ENCODE measurements at regions not wholly inside any gene's neighbourhood (a gene's known extent, or its start where the extent isn't known, plus 50 kb on each side); places are given as distances from the start of the nearest gene placed in this dataset.

DNA sequence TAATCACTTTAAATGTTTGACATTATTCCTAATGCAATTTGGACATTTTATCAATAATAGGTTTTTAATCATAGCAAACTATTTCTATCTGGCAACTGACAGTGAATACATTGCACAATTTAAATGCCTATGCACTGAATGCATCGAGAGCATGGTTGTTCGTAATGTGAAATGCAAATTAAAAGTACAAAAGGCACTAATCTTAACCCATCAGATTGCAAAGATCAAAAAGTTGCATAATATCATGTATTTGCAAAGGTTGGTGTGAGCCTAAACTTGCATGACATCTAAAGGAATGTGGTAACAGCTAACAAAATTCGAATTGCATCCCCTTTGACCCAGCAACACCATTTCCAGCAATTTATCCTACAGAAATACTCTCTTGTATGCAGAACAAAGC lies 469.9 kb upstream of the IRAK1BP1 start:
- DNase-seq, result no peak

DNA sequence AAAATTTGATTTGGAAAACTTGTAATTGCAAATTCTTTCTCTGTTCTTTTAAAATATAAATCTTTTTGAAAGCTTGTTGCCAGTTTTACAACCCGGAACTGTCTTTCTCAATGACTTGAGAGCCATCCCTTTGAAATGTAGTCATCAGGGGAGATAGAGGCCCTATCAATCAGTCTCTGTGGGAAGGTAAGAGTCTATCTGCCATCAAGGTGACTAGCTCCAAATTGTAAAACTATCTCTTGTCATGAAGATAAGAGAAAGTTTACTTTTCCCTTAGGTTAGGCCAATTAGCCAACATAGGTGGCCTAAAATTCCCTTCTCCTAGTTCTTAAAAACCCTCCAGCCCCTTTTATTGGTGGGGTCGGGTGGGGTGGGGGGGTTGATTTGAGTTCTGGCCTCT lies 469.1 kb upstream of the IRAK1BP1 start:
- no peak for DNase-seq

DNA sequence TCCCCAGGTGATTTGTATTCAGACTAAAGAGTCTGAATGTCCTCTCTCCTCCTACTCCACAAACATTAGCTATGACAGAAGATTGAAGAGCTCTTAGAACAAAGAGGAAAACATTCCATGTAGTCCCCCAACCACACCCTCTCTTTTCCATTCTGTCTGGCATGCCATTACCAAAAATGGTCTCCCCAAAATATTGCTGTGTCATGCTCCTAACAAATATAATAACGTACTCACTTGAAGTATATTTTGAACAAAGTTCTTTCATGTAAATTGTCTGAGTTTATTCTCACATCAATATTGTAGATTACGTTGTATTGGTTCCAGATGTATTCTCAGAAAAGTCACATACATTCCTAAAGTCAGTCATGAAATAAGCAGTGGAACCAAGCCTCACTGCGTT lies 467.3 kb upstream of the IRAK1BP1 start:
- no peak for DNase-seq

DNA sequence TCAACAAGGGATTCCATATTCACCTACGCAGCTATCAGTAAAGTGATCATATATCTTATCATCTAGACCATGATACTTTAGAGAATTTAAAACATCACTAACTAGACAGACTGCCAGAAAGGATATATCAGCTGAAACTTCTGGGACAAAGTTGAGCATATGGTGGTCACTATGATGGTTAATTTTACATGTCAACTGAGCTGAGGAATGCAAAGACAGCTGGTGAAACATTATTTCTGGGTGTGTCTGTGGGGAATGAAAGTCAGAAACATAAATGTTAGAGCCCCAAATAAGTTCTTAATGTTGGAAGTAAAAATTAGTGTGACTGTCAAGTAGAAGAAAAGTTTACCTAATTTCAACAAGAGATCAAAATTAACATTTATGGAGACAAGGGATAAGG lies 440.0 kb upstream of the IRAK1BP1 start:
- no peak for DNase-seq

DNA sequence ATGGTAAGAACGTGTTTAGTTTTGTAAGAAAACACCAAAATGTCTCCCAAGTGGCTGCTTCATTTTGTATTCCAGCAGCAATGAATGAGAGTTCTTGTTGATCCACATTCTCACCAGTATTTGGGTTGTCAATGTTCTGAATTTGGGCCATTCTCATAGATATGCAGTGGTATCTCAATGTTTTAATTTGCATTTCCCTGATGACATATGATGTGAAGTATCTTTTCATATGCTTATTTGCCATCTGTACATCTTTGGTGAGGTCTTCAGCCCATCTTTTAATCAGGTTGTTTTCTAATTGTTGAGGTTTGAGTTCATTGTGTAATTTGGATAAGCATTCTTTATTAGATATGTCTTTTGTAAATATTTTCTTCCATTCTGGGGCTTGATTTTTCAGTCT lies 436.8 kb upstream of the IRAK1BP1 start:
- no peak for DNase-seq

DNA sequence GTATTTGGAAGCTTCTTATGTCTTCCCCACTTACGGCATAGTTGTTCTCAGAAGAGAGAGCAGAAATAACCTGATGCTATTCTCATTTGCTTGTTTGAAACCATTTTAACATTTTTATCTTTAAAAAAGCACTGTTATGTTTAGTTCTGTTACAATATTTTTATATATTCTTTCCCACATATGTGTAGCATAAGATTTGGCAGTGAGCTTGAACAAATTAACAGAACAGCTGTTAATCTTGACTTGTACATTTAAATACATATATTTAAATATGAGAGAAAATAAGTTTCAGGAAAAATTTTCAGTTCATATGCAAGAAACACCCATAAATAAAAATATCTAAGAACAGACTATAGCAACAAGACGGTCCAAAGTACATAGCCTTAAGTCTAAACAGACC lies 431.7 kb upstream of the IRAK1BP1 start:
- no peak for DNase-seq

DNA sequence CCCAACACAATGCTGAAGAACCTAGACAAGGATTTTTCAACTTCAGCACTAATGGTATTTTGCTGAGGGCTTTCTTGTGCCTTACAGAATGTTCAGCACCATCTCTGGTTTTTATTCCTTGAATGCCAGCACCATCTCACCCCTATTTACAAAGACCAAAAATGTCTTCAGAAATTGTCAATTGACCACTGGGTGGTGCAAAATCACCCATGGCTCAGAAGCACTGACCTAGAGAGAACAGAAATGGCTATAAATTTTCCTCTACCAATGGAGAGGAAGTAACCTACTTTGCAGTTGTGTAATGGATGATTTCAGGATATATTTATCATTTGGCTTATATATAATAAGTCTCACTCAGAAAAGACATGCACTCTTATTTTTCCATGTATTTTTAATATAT lies 431.0 kb upstream of the IRAK1BP1 start:
- DNase-seq, result no peak

DNA sequence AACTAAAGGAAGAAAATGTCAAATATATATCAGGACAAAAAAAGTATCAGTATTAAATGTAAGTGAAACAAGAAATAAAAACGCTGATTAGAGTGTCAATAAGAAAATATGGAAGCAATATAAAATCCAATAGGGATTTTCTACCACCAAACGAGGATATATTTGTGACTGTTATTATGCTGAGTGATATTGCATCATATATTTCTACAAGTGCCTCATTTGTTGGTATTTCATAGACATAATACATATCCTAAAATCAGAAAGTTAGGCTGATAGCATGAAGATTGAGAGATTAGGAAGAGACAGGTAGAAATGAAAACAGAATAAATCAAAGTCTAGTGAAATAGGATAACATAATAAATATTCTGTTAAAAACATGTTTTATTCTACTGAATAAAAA lies 429.2 kb upstream of the IRAK1BP1 start:
- DNase-seq, result no peak

DNA sequence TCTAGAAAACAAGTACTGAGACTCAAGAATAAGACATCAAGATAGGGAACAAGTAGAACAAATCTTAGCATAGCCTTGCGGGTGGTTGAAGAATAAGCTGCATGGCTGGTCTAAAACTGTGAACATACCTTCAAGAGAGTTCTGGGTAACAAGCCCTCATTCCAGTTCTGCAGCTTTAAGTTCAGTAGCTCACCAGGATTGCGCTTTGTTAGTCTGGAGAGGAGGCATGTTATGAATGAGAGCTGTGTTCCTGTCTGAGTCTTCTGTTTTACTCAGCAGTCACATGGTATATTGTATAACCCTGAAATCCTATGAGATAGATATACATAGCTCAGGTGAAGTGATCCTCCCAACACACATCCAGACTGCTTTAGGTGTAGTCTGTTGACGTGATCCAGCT lies 406.6 kb upstream of the IRAK1BP1 start:
- DNase-seq, result peak; percentile 10

DNA sequence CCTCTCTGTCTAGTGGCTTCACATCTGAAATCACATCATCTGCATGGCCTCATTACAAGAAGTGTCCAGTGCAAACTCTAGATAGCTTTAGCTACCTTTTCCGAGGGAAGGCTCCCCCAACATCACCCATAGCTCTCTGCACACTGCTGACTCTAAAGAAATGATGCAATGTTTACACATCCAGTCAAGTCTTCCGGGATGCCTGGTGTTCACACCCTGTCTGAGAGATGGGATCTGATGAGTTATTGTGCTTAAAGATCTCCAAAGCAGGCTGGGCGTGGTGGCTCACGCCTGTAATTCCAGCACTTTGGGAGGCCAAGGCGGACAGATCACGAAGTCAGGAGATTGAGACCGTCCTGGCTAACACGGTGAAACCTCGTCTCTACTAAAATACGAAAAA lies 404.6 kb upstream of the IRAK1BP1 start:
- no peak for DNase-seq

DNA sequence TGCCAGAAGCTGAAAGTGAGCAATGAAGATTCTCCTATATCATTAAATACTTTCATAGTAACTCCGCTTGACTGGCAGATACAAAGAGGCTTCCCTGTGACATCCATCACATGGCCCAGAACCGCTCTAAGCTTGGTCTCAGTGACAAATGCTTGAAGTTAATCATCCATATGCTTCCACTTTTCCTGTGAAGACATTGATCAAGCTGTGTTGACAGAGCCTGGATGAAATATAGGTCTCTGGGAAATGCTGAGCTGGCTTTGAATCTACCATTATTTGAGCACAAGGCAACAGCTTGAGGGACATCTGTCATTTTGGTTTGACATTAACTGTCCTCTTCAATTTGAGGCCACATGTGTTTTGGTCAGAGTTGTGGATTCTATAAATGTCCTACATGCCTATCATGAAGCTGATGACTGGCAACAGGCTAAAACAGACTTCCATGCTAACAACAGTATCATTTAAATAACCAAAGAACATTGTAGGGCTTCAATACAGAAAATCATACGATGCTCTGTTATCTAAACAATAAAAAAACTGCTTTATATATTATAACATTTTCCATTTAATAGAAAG lies 402.2 kb upstream of the IRAK1BP1 start:
- DNase-seq, result no peak

DNA sequence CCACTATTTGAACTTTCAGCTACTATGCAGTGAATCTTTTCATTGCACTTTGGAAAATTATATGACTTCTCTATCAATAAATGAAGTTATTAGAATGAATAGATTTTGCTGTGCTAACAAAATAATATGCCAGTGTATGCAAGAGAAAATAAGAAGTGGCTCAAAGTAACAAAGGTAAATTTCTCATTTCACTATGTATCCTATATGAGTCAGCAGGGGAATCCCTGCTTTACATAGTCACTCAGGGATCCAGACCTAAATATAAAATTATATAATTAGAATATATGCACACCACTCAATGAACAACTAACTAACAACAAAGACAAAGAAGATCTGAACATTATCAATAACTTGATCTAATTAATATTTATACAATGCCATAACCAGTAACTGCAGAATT lies 390.8 kb upstream of the IRAK1BP1 start:
- DNase-seq, result no peak

DNA sequence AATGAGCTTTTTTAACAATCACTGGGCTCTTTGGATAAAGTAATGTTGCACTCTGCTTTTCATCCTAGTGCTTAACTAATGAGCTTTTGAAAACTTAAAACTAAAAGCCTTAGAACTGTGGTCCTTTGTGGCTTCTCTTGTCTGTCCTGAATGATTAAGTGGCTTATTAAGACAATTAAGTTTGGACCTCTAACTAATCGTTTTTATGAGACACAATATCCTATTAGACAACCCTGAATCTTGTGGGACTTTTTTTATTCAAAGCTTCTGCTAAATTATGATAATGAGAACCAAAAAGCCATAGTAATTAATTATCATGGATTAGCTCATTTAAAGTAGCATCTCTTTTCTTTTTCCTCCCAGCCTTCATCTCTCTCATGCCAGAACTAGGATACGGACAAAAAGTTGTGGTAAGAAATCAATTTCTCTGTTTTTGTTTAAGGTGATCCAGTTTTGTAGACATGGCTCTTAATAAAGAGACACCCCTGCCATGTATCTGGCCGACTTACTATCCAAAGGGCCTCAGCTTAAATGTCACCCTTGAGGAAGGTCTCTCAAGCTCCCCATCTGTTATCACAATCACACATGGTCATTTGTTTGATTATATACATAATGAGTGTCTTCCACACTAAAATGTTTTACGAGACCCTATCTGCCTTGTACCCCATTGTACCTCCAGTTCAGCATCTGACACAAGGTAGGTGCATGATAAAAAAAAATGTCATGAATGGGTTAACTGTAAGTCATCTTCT lies 384.4 kb upstream of the IRAK1BP1 start:
- no peak for DNase-seq

DNA sequence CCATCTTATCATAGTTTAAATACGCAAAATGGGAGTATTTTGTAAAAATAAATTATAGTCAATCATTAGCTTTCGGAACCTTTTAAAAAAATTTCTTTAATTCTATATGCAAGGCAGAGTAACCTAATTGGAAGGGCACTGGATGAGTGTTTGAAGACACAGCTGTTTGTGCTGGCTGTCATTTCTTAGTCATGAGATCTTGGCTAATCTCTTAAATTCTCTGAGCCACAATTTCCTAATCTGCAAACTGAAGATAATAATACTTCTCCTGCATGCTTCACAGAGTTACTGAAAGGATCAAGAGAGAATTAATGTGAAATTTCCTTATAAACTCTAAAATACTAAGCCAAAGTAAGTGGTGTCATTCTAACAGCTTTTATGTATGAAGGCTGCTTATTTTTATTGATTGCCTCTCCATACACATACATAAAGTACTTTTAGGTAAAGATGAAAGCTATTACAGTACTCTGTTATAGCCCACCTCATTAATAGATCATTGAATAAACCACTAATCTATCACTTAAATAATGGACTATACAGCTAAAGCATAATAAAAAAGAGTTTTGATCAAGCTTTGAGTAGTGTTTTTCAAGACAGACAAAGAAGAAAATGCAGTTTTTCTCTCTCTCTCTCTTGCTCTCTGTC lies 383.7 kb upstream of the IRAK1BP1 start:
- no peak for DNase-seq

DNA sequence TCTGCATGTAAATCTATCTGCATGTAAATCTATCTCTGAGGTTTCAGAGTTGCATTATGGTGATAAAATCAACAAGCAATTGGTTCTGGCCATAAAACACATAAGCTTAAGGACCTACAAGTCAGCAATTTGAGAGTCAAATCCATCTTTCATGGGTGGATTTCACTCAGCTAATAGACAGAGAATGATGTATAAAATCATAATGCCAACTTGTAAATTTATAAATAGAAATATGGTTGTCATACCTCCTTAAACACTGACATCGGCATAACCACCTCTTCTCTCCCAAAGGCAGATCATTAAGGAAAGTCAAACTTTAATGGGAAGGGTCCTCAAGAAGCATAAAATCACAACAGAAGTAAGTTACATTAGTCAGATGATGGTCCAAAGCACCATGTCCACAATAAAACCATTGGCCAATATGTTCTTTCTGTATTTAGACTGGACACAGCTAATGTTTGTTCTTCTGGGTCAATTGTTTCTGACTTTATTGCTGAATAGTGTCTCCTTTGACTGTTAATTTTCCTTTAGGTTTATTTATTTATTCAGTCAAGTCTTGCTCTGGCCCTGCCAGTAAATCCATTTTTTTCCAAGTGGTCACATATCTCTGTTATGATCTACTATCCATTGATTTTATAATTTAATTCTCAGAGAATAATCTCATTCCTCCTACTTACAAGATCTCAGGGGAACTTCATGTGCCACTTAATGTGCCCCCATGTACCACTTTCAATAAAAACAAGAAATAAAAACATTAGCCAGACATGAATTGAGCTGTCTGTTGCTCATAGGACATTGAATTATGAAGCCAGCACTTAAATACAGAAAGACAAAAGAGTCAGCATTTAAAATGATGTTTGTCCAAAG lies 382.9 kb upstream of the IRAK1BP1 start:
- no peak for DNase-seq

DNA sequence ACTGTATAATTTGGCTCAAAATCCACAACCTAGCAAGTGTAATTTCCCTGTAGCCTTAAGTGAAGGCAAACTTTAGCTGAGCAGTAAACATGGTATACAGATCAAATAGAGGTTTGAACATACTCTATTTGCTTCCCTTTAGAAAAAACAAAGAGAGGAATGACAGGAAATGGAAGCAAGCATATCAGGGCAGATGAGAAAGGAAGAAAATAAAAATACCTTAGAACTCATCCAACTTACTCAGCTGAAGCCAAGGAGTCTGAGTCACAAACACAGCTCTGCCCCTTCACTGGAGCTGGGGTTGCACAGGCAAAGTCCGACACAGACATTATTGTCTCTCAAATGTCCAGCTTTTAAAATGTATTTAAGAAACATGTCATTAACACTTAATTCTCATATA lies 379.9 kb upstream of the IRAK1BP1 start:
- DNase-seq, result no peak

DNA sequence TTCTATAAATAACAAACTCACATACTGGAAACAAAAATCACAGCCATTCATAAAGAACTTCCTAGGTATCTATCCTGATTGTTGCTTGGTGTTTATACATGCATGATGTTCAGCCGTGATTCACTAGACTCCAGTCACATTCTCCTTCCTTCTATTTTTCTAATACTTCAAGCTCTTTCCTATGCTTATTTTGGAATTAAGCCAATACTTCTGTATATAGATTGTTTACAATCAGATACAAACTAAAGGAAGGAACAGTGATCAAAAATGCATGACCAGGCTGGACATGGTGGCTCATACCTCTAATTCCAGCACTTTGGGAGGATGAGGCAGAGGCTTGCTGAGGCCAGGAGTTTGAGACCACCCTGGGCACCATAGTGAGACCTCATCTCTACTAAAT lies 377.5 kb upstream of the IRAK1BP1 start:
- DNase-seq, result no peak

DNA sequence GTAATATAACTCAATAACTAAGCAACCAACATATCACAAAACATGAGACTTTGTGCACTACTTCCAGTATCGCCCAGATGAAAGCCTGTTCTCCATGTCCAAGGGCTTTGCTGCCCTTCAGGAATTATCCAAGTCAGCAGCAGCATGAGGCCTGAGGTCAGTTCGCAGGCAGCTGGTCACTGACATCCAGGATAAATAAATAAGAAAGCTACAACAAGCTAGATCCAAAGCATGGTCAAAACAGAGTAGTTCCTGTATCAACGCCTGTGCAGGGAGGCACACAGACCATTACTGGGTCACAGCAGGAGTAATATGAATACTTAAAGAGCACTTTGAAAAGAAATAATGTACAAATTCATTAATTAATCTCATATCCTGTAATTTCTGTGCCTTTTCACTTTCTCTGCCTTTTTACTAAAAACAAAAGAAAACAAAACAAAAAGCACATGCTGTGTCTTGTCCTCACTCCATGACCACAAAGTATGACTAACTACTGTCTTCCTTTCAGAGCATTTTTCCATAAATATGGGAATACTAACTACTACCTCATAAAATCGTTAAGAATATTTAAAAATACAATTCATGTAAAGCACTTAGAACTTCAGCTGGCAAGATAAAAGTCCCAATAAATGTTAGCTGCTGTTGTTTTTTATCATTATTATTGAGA lies 374.9 kb upstream of the IRAK1BP1 start:
- DNase-seq, result no peak

DNA sequence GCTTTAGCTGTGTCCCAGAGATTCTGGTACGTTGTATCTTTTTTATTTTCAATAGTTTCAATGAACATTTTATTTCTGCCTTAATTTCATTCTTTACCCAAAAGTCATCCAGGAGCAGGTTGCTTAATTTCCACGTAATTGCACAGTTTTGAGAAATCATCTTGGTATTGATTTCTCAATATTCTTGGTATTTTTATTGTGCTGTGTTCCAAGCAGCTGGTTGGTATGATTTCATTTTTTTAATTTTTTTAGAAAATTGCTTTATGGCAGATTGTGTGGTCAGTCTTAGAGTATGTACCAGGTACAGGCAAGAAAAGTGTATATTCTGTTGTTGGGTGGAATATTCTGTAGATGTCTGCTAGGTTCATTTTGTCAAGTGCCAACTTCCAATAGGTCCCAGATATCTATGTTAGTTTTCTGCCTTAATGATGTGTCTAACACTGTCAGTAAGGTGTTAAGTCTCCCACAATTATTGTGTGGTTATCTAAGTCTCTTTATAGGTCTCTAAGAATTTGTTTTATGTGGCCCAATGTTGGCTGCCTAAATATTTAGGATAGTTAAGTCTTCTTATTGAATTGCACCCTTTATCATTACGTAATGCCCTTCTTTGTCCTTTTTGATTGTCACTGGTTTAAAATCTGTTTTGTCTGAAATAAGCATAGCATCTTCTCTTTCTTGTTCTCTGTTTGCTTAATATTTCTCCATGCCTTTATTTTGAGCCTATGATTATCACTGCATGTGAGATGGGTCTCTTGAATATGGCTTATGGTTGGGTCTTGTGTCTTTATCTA lies 366.9 kb upstream of the IRAK1BP1 start:
- DNase-seq, result no peak

DNA sequence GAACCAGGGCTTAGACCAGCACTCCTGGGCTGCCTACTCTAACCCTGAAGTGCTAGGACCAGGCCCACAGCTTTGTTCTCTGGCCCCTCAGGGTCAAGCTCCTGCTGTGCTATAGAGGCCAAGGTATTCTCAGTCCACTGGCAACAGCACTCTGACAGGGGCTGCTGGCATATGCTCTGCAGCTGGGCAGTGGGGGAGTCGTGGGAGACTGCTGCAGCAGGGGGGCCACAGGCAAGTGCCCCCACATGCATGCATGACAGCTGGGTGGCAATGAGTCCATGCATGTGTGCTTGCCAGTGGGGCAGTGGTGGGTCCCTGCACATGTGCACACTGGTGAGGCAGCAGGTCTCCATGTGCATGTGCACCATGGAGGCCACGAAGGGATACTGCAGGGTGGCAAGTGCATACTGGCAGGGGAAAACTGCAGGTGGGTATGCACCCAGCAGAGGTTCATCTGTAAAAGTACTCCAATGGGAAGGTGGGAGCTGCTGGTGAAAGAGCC lies 364.9 kb upstream of the IRAK1BP1 start:
- no peak for DNase-seq

DNA sequence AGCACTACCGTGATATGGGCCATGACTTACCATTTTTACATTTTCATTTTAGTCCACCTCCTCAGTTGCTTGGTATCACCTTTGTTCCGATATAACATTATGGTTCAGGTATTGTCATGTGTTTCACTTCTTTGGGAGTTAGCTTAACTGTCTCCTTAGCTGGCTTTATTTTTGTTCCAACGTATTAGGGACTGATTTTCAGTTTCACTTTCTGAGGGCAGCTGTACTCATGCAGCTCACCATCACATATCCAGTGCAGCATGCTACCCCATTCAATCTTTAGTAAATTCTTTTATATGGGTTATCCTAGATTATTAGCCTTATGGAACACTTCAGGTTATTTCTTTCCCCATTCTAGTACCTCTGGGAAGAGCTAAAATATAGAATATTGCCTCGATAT lies 362.2 kb upstream of the IRAK1BP1 start:
- peak; percentile 8 for DNase-seq

DNA sequence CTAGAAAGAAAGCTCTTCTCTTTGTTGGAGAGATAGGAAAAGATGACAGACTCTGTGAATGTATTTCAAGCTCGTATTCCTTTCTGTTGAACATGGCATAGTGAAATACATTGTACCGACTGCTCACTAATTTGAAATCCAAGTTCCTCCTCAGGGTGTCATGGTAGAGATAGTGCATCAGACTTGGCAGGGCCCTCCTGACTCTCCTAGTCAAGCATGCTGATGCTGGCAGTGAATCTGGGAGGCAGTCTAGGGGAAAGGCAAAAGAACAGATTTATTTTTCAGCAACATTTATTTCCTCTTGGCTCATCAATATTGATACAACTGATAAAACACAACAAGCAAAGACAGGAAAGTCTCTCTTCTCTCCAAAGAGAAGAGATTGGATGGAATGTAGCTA lies 356.3 kb upstream of the IRAK1BP1 start:
- no peak for DNase-seq

All from DMS153 (cell line).